Nephron (organoid): ENCODE measurements at regions not wholly inside any gene's neighbourhood (a gene's known extent, or its start where the extent isn't known, plus 50 kb on each side); places are given as distances from the start of the nearest gene placed in this dataset.

Experiments
- H3K27ac Mint-ChIP-seq, 3 experiments: 2 replicates each; pipeline ENCODE4 v1.8.0; 2020; ENCODE audit warnings: mixed read lengths in 3 of 3, mild to moderate bottlenecking in 2 of 3, moderate library complexity in 1 of 3
- H3K27me3 Mint-ChIP-seq: 2 replicates; pipeline ENCODE4 v1.8.0; 2021; ENCODE audit warnings: low read depth, mild to moderate bottlenecking, moderate library complexity, mixed read lengths
- H3K36me3 Mint-ChIP-seq: 2 replicates; pipeline ENCODE4 v1.8.0; 2020; ENCODE audit warnings: low read depth, mixed read lengths
- H3K4me1 Mint-ChIP-seq: 2 replicates; pipeline ENCODE4 v1.8.0; 2020; ENCODE audit warnings: mixed read lengths
- H3K4me3 Mint-ChIP-seq, 3 experiments: 2 replicates each; pipeline ENCODE4 v1.8.0; 2020; ENCODE audit warnings: mild to moderate bottlenecking in 3 of 3, mixed read lengths in 3 of 3, moderate library complexity in 2 of 3
- H3K9me3 Mint-ChIP-seq: 2 replicates; pipeline ENCODE4 v1.8.0; 2020; ENCODE audit warnings: mixed read lengths
- CTCF ChIP-seq, 3 experiments: fragments of 200-600 bp; sonication (generic); IDR thresholded peaks; one replicate each; pipeline ENCODE4 v1.5.0; 2021; ENCODE audit warnings: antibody characterized with exemption in 3 of 3; ENCODE audit not compliant: unreplicated experiment in 3 of 3

DNA sequence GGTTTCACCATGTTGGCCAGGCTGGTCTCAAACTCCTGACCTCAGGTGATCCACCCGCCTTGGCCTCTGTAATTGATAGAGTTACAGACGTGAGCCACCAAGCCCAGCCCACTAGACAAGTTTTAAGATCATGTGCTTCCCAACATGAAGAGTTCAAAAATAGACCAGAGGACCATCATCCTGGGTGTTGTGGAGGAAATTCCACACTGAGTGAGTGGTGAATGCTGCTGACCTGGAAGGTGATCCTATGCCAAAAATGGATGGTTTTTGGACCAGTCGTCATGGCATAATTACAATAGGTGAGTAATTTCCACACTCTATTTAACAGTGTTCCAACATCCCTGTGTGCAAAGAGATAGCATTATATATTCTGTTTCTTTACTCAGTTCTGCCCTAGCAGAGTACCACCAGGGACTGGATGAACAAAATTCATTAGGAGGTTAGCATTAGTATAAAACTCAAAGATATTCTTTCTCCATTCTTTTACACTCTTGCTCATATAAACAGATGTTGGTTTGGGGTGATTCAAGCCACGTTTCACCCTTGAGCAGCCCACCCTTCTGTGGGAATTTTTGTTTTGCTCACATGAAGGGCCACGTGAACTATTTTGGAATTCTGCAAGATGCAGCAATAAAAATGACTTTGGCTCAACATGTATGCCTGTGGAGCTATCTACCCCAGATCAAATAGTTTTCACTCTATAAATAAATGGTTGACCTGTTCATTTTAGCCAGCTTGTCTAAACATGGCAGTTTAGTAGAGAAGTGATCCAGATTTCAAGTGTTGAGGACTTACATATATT is 206.2 kb upstream of the TCF21 start:
- Mint-ChIP-seq H3K9me3 (no peaks in the 10 kb centered on the region), H3K36me3 (no peaks in the 10 kb centered on the region), H3K4me1 (peaks cover 18% of the 10 kb centered on the region), H3K4me3 (no peak overlapping the region), H3K27me3 (peaks cover 4% of the 10 kb centered on the region), H3K27ac (peak overlapping the region; percentile 41 to 90 (median 90))
- TF ChIP-seq CTCF (IDR thresholded peaks at IDR 0.05; ENCODE audit: unreplicated experiment in 3 of 3) = no peak

DNA sequence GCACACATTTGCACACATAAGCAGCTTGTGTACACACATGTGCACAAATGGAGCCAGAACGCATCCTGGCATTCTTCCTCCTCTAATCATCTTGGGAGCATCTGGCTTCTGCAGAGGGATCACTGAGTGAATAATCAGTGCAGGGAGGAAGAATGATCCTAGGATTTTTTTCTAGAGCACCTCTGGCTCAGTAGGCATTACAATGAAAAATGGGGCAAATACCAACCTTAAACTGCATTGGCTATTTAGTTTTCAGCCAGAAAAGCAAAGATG is 205.7 kb upstream of the TCF21 start:
- H3K4me3 Mint-ChIP-seq = no peak overlapping the region
- H3K4me1 Mint-ChIP-seq = peaks cover 18% of the 10 kb centered on the region
- peak overlapping the region; percentile 41 to 90 (median 62) for H3K27ac Mint-ChIP-seq
- H3K36me3 Mint-ChIP-seq = no peaks in the 10 kb centered on the region
- H3K27me3 Mint-ChIP-seq = peaks cover 4% of the 10 kb centered on the region
- no peaks in the 10 kb centered on the region for H3K9me3 Mint-ChIP-seq
- TF ChIP-seq CTCF (IDR thresholded peaks at IDR 0.05; ENCODE audit: unreplicated experiment in 3 of 3) = no peak

DNA sequence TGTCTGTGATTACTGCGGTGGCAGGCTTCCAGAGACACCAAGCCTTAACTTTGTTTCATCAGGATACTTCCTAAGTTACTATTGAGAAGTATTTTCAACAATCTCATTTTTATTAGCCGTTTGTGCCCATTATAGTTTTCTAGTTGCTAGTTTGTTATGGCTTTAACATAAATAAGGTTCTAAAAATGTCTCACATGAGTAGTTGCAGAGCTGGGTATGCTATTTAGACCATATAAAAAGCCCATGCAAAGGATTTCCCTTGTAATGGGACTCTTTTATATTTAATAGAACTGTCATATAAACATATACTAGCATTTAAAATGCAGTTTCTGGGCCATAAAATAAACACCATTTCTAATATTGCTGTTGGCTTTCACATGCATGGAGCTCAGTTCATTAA is 205.3 kb upstream of the TCF21 start:
- no peaks in the 10 kb centered on the region for H3K9me3 Mint-ChIP-seq
- H3K27me3 Mint-ChIP-seq = peaks cover 4% of the 10 kb centered on the region
- H3K36me3 Mint-ChIP-seq = no peaks in the 10 kb centered on the region
- no peak for TF ChIP-seq CTCF (IDR thresholded peaks at IDR 0.05; ENCODE audit: unreplicated experiment in 3 of 3)
- no peak overlapping the region for H3K4me3 Mint-ChIP-seq
- peaks cover 18% of the 10 kb centered on the region for H3K4me1 Mint-ChIP-seq
- H3K27ac Mint-ChIP-seq = peak overlapping the region in 2 of 3 experiments; percentile 41 to 90

DNA sequence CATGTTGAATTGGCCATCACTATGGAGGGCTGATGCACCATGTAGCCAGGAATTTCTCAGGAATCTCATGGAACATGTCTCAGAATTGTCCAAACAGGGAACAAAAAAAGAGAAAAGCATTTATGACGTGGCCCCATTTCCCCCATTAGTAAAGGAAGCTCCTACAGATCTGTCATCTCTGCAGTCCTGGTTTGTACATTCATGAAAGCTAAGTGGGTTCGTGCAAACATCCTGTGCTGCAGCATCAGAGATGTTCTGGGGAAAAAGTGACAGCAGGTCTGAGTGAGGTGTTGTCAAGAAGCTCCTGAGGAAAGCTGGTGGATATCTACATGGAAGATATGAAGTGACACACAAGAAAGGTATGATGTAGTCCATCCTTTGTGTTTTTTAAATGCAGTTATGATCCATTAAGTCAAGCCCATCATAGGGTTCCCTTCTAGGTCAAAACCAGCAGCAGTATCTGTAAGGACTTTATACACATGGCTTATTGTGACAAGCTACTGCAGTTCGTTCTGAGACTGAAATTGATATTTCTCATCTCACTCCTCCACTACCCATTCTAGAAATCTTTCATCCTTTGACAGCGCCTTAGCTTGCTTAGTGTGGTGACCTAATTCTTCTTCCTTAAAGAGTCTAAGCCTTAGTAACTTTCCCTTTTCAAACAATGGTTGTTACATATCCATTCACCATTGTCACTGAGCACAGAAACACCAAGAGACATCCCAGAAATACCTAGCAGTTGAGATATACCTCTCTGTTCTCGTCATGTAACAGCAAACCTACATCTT is 200.0 kb upstream of the TCF21 start:
- peaks cover 17% of the 10 kb centered on the region for H3K9me3 Mint-ChIP-seq
- no peak overlapping the region for H3K4me3 Mint-ChIP-seq
- TF ChIP-seq CTCF (IDR thresholded peaks at IDR 0.05; ENCODE audit: unreplicated experiment in 3 of 3) = no peak
- peaks cover 5% of the 10 kb centered on the region for H3K36me3 Mint-ChIP-seq
- no peaks in the 10 kb centered on the region for H3K4me1 Mint-ChIP-seq
- peaks cover 4% of the 10 kb centered on the region for H3K27me3 Mint-ChIP-seq
- peak overlapping the region in 1 of 3 experiments; percentile 29 for H3K27ac Mint-ChIP-seq

DNA sequence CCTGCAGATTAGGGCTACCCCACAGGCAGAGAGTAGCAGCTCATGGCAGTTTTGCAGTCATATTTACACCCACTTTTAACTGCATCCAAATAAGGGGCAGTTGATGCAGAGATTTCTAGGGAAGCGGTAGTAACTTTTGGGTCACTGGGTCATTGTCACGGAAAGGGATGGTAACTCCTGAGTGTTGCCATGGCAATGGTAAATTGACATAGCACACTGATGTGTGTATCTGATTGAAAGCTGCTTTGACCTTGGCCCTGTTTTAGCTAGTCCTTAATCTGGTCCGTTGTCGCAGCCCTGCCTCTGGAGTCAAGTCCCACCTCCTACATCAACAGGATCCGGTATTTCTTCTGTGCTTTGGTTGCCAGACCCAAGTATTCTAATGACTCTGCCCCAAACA is 199.1 kb upstream of the TCF21 start:
- Mint-ChIP-seq H3K27me3 (peaks cover 4% of the 10 kb centered on the region), H3K36me3 (peaks cover 5% of the 10 kb centered on the region), H3K9me3 (peaks cover 19% of the 10 kb centered on the region), H3K27ac (no peak overlapping the region), H3K4me3 (no peak overlapping the region), H3K4me1 (no peaks in the 10 kb centered on the region)
- TF ChIP-seq CTCF (IDR thresholded peaks at IDR 0.05; ENCODE audit: unreplicated experiment in 3 of 3) = no peak
